Fibroblast of lung (primary cell): ENCODE measurements at regions not wholly inside any gene's neighbourhood (a gene's known extent, or its start where the extent isn't known, plus 50 kb on each side); places are given as distances from the start of the nearest gene placed in this dataset.

ENCODE experiments used
- CTCF ChIP-seq, 2 donors: IDR thresholded peaks in 1 of 2; conservative IDR thresholded peaks in 1 of 2; 1 replicate in 1 of 2; 2 replicates in 1 of 2; pipeline ENCODE4 v1.5.1; 2011 to 2012; ENCODE audit warnings: low read length in 2 of 2, control low read depth in 1 of 2, inconsistent platforms in 1 of 2, low read depth in 1 of 2, mild to moderate bottlenecking in 1 of 2
- EZH2 ChIP-seq: IDR thresholded peaks from 2 replicates; pipeline ENCODE4 v1.5.1; 2012; ENCODE audit warnings: low read length, control low read depth, mild to moderate bottlenecking; ENCODE audit errors: missing control alignments

- peak; percentile 26 to 30 for TF ChIP-seq CTCF (conservative IDR thresholded peaks at IDR 0.05 in 1 of 2, IDR thresholded peaks at IDR 0.05 in 1 of 2; ENCODE audit: low read depth in 1 of 2, low read length in 2 of 2)
- no peak for TF ChIP-seq EZH2
Observed at GRCh38 chr12:130281153-130281799, 56.4 kb upstream of the PIWIL1 start.
